Retinal pigment epithelial cell (primary cell): ENCODE measurements at regions not wholly inside any gene's neighbourhood (a gene's known extent, or its start where the extent isn't known, plus 50 kb on each side); places are given as distances from the start of the nearest gene placed in this dataset.

Experiments used
- DNase-seq: peaks from one replicate; pipeline ENCODE4 v3.0.0-alpha.2; 2010; ENCODE audit warnings: low read depth
- H3K4me3 ChIP-seq: 2 replicates; pipeline ENCODE4 v1.5.1; 2011; ENCODE audit warnings: mild to moderate bottlenecking, low read length, control low read depth, moderate library complexity
- CTCF ChIP-seq: conservative IDR thresholded peaks from 2 replicates; pipeline ENCODE4 v1.5.1; 2011; ENCODE audit warnings: low read depth, low read length, control low read depth, inconsistent platforms

- no peak overlapping the region for H3K4me3 ChIP-seq
- no peak for TF ChIP-seq CTCF
- no peak for DNase-seq
Measured at GRCh38 chr2:203585516-203585915, 50.4 kb upstream of the RAPH1 start.

GRCh38 chr2:203586206-203586605 is 51.1 kb upstream of the RAPH1 start:
- no peak for TF ChIP-seq CTCF
- H3K4me3 ChIP-seq = no peak overlapping the region
- no peak for DNase-seq

GRCh38 chr2:203586696-203587095 is 51.6 kb upstream of the RAPH1 start:
- no peak for TF ChIP-seq CTCF
- DNase-seq = no peak
- H3K4me3 ChIP-seq = no peak overlapping the region

- no peak overlapping the region for H3K4me3 ChIP-seq
- no peak for DNase-seq
- TF ChIP-seq CTCF = no peak
Measured at GRCh38 chr2:203590496-203590895, 55.4 kb upstream of the RAPH1 start.

- no peak for TF ChIP-seq CTCF
Measured at GRCh38 chr2:203591642-203592041, 56.5 kb upstream of the RAPH1 start.

GRCh38 chr2:203592470-203592869 is 57.4 kb upstream of the RAPH1 start:
- no peak overlapping the region for H3K4me3 ChIP-seq
- TF ChIP-seq CTCF = no peak
- DNase-seq = no peak

More at GRCh38 chr2:203591642-203592041, 56.5 kb upstream of the RAPH1 start:
- H3K4me3 ChIP-seq = no peak overlapping the region
- DNase-seq = no peak

- no peak for DNase-seq
- TF ChIP-seq CTCF = no peak
- H3K4me3 ChIP-seq = no peak overlapping the region
Measured at GRCh38 chr2:203594541-203594940, 59.4 kb upstream of the RAPH1 start.
